ENCODE measurements at regions not wholly inside any gene's neighbourhood (a gene's known extent, or its start where the extent isn't known, plus 50 kb on each side); places are given as distances from the start of the nearest gene placed in this dataset.
"Not testable (repeated sequence)": the region's sequence is repeated elsewhere in the genome, so short reads cannot be mapped to it uniquely, and the experiment has no call there.

DNA sequence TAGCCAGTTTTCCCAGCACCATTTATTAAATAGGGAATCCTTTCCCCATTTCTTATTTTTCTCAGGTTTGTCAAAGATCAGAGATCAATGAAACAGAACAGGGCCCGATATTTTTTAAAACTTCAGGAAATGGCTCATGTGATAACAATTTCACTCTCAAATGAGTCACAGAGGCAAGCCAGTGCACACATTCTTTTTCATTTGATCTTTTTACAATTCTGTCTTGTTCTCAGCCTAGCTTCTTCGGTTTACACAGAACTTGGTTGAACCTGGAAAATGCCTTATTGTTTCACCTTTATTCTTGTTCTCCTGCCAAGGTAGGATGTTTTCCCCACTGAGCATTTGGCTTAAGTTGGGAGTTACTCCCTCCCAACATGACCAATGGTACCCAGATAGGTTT, 258.9 kb downstream of the COL12A1 start:
- FAIRE-seq = no peak

DNA sequence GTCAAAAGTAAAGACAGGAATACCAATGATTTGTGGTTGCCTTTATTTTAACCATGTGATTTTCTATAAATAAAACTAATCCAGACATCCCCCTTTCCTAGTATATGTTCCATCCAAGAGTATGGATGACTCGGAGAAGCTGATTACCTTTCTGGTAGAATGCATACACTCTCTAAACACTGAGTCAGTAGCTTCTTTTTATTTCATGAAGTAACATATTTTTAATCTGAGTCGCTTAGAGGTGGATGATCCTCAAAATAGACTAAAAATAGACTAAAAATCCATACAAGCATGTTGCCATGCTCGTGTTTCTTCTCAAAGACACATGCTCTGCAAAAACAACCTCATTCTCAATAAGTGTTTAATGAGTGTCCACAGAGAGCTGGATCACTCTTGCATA, 263.7 kb downstream of the COL12A1 start:
- FAIRE-seq = no peak

DNA sequence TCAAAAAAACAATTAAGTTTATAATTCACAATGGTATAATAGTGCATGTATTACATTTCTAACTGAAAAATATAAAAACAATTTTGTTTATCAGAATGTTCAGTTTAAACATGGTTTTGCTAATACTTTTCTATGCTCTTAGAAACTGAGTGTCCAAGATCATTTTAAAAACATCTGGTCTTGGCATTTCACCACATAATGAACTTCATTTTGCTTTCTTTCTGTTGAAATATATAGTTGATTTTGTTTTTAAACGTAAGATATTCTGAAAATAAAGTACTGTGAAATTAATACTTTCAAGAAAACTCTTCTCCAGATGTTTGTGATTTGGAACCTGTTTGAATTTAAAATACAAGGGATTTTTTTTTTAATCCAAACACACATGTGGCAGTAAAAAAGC, 264.4 kb downstream of the COL12A1 start:
- no peak for FAIRE-seq

DNA sequence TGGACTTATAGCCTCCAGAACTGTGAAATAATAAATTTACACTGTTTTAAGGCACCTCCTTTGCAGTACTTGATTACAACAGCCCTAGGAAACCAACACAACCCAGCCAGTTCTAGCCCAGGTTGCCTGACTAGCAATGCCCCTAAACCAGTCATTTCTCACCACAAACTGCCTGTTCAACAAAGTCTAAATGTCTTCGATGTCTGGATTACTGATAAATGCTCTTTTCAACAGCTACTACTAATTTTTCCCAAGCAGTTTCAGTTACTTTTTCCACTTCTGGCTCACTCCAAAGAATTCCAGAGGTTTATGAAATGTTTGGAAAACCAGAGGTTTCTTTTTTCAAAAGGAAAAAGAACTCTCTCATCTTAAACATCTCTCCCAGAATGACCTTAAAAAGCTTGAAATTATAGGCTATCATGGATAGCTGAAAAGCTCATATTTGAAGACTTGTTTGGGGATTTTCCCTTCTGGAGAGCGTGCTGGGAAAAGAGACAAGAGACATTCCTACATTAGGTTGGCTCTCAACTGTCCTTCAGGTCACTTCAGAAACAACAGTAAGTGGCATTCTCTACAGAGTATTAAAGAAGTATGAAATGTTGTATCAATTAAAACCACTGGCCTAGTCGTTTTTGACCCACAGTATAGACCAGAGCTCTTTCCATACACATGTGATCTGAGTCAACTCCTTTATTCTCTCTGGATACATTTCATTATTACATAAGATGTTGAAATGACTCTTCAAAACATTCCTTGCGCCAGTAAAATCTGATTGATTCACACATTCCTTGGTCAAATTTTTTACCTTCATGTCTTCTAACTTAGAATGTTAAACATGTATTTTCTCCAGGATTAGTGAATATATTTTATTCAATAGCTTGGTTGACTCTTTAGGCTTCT, 265.9 kb downstream of the COL12A1 start:
- FAIRE-seq = no peak

DNA sequence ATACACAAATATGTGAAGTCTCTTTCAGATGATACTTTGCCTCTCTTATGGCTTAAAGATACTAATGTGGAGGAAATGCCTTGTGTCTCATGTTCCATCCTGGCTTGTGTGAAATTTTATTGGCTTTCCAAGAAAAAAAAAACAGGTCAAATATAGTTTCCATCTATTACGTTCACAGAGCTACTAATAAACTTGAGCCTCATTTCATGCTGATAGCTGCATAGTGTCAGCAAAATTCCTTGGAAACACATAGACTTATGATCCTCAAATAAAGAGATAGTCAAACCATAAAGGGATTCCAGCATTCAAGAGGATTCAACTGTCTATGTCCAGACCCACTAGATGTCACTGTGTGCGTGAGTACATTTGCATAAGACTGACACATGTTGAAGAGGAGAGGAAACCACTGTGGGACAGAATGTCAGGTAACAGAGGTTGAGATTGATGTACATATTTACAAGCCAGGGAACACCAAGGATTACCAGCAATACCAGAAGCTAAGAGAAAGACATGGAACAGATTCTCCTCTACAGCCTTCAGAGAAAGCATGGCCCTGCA, 266.6 kb downstream of the COL12A1 start:
- no peak for FAIRE-seq

DNA sequence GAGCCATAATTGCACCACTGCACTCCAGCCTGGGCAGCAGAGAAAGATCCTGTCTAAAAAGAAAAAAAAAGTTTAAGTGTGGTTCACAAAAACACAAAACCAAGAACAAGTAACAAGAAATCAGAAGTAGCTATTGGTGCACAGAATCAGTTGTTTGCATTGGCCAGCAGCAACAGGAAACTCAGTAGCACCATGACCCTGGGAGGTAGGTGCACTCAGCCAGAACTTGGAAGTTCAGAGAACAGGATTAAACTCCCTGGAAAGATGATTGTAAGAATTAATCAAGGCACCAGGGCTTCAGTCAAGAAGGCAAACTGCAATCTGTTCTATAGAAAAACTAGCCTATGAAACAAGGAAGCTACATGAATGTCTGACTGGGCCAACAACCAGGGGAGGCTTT, 267.9 kb downstream of the COL12A1 start:
- FAIRE-seq = no peak

DNA sequence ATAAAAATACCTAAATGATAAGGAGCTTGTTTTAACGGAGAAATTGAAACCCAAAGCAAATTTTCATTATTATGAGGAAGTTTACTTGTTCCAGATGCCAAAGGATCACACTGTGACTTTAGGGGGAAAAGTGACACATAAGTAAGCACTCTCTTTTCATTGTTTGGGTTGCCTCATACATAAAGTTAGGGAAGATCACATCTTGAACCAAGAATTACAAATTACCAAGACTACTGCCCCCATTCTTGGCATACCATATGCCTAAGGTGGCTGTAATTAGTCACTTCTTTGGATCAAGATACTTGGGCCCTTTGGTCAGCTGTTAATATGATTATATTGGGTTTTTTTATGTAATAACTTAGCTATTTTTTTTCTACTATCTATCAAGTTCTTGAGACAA, 269.0 kb downstream of the COL12A1 start:
- no peak for FAIRE-seq

DNA sequence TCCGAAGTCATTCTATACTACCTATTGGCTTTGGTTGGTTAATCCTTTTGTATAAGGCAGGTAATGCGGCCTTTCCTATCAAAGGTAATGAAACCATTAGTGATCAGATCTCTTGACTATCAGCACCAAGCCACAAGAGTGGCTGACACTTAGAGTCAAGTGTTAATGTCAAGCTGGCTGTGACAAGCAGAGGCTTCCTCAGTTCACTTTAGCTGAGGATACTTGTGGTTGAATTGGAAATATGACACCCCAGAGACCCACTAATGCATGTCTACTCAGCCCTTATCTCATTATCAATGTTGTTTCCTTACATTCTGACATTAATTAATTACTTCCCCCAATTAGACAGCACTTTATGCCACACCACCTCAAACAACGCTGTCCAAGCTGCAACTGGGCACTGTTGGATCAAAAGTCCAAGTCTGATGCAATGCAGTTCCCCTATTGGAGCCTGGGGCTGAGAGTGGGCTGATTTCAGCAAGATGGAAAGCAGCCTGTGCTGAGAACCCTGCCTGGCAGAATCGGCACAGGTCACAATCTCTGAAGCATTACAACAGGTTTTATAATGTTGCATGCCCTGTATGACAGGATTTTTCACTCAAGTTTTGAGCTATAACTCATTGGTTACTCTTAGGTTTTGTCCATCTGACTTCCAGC, 273.5 kb downstream of the COL12A1 start:
- no peak for FAIRE-seq

DNA sequence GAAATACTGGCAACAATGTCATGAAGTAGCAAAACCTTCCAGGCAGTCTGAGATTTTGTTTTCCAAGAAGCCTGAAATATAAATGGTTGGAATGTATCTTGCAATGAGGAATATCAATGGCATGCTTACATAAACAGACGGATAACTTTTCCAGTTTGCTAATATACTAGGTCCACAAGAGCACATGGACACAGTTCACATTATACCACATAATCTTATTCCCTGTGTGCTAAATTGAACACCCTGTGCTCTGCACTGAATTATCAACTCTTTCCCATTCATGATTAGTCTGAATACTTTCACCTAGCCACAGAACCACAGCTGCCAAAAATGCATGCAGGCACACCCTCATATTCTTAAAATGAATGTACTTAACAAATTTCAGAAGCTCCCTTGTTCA, 274.3 kb downstream of the COL12A1 start:
- no peak for FAIRE-seq

DNA sequence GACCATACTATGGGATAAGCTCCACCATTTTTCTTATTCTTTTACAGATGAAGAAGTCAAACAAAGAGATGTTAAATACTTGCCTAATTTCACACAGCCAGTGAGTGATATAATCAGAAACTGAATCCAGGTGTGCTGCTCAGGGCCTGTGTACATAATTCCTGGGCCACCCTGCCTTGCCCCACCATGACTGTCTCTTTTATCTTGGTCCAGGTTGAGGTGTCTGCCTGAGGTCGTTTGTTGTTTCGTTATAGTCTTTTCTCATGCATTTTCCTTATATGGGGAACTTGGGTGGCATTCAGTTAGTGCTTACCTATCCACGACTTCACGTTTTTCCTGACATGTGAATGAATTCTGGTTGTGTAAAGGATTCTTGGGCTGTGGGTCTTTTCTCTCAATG, 277.6 kb downstream of the COL12A1 start:
- FAIRE-seq = no peak

DNA sequence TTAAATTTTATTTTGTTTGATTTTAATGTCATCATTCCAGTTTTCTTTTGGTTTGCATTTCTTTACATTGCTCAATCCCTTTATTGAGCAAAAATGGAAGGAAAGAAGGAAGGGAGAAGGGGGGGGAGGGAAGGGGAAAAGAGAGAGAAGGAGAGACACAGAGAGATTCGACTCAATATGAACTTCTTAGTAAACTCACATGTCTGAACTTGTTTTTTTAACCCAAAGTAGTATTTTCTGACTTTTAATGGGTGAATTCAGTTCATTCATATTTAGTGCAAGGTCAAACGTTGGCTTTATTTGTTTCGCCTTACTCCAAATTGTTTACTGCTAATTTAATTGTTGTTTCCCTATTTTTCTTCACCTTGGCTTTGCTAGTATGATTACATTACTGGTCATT, 278.6 kb downstream of the COL12A1 start:
- FAIRE-seq = no peak

DNA sequence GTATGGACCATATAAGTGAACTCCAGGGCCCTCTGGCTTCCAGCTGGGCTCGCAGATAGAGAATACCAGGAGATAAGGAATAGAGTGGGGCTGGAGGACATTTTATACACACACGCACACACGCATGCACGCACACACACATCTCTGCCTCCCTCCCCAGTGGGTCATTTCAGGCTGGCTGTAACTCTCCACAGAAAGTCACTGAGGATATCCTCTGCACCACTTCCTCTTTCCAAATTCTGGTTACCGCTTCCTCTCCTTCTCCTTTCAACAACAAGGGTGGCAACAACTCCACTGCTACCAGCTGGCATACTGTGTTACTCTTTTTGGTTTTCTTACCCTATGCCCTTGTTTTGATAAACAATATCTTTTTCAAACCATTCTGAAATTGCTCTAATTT, 280.2 kb downstream of the COL12A1 start:
- FAIRE-seq = no peak

DNA sequence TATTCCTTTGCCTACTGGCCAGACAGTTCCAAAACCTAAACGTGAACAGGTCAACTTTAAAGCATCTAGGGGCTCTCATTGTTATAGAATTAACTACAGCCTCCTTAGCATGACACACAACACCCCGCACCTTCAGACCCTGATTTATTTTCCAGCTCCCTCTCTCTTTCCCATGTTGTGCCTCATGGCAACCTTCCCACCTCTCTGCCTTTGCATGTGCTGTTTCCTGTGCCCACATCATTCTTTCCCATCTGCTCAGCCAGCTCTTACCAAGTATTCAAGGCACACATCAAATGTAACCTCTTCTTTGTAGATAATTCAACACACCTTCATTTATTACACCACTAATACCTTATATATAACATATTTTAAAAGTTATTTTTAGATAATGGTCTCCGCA, 291.0 kb downstream of the COL12A1 start:
- FAIRE-seq = no peak

DNA sequence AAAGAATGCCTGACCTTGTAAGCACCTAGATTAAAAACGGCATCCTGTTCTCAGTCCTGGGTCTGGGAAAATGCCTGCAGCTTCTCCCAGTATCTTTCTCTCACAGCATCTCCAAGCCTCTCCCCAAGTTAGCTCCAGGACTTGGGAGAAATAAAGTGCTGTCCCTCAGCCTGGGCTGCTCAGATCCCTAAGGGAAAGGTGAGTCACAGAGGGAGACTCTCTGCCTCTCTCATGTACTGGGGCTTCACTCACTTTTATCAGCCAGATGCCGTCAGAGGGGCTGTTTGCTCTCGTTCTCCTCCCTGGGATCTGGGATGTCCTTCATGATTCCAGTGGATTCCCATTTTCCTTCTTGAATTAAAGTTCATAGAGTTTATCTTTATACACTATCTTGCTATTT, 293.6 kb downstream of the COL12A1 start:
- no peak for FAIRE-seq

DNA sequence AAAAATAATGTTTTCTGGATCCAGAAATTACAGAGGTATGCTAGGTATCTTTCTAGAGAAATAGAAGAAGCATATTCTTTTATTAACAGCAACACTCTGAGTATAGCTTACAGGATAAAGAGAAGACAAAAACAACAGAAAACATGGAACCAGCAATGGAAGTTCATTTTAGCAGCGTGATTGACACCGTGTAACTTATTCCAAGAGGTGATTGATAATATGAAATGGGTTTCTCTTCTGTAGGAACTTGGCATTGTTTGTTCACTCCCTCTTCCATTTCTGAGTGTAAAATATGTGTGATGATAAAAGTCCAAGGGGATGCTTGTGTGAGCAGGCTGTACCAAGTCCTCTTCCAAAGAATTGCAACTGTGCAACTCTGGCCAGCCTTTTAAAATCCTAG, 303.0 kb downstream of the COL12A1 start:
- FAIRE-seq = no peak

DNA sequence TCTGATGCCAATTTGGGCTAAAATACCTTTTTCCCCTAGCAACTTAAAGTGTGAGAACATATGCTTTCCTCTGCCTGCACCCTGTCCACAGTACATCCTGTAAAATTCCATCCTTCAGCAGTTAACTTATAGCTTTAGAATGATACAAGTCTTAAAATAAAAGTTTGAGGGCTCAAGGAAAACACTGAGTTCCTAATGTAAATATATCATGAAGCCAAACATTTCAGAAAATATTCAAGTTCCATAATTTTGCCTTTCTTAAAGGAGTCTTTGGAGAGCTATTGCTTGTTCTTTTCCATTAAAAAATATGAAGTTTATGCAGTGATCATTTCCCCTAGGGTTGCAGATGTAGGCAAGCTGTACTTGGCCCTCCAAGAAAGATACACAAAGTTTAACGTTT, 303.8 kb downstream of the COL12A1 start:
- no peak for FAIRE-seq

DNA sequence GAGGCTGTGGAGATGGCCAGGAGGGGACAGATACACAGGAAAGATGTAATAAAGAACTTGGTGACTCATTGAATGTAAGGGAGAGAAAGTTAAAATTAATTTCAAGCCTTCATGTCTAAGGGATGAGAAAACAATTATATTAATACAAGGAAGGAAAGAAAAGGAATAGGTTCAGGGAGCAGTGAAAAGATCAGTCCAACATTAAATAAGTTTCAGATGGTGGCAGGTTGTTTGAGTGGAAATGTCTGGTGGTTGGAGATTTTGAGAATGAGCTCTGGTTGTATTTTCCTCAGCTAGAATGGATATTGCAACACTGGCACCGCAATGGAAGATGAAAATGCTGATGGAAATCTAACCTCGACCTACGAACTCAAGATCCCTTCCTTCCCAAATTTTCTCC, 304.3 kb downstream of the COL12A1 start:
- FAIRE-seq = no peak

DNA sequence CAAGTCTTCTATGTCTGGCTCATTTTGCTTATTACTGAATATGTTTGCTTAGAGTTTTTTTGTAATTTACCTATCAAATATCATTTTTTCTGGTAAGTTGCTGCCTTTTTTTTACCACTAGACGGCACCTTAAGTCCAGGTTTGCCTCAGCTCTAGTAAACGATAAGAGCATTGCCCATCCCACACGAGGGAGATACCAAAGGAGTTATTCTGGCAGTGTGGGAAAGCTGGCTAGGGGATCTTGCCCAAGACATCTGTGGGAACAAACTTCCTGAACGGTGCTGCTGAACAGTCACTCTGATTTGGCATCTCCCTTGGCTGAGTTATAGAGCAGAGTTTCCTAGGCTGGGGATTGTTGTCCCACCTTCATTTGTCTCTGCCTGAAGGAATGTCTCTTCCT, 306.4 kb downstream of the COL12A1 start:
- no peak for FAIRE-seq

DNA sequence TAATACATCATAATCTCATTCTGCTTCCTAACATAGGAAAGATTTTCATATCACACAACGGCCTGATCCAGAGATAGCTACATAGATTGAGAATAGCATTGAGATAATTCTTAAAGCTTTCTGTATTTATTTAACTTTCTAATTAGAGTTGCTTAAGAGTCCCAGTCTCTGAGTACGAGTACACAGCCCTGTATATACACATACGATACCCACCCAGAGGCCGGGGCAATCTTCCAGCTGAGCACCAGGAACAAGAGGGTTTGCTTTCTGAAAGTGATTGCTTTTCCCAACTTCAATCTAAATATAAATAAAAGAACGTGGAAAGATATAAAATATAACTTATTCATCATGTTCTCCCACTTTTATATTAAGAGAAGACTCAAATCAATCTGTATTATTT, 313.8 kb downstream of the COL12A1 start:
- FAIRE-seq = no peak

DNA sequence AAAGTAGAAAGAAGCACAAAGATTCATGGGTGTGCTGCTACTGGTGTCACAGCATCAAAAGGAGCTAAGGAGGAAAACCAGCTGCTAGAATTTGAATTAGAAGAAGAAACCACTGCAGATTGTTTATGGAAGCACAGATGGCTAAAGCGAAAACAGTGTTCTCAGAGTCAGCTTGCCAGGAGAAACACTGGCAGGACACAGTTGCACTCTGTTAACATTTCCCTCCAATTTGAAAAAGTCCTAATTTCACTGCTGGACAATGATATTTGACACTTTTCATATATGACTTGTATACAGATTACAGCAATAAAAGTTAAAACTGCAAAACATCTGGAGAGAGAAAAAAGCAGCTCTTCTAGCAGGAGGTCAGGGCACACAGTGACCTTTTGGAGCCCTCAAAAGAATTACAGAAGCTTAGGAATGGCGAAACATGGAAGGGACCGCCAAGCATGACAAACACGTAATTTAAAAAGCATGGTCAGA, 314.5 kb downstream of the COL12A1 start:
- FAIRE-seq = no peak

DNA sequence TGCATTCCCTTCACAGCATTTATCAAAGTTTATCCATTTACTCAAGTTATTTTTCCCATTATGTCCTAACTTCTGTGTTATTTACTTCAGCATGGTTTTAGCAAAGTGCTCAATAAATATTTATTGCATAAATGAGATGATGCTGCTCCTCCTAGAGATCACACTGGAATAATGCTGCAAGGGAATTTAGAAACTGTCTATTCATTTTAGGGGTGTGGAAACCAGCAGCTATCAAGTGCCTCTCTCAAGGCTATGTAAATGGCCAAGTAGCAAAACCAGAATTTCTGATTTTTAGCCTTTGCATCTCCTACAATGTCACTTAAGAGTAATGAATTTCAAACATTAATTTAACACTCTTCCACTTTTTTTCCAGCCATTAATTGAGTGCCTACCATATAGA, 316.2 kb downstream of the COL12A1 start:
- FAIRE-seq = no peak

DNA sequence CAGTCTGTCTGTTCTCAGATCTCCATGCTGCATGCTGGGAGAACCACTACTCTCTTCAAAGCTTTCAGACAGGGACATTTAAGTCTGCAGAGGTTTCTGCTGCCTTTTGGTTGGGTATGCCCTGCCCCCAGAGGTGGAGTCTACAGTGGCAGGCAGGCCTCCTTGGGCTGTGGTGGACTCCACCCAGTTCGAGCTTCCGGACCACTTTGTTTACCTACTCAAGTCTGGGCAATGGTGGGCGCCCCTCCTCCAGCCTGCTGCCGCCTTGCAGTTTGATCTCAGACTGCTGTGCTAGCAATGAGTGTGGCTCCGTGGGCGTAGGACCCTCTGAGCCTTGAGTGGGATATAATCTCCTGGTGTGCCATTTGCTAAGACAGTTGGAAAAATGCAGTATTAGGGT, 317.1 kb downstream of the COL12A1 start:
- FAIRE-seq = not testable (repeated sequence)

DNA sequence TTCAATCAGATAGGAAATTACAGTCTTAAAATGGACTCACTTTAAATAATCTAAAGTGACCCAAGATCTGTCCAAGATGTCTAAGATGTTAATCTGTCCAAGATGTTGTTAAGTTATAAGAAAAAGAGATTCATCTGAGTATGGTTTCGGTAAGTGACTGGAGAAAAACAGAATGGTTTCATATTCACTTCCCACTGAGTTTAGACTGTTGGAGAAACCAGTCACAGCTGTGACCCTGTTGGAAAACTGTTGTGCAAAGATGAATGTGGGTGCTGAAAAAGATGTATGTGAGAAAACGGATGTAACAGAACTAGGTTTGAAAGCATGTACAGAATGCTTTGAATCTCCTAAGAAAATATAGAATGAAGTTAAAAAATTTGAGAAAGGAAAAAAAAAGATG, 325.9 kb downstream of the COL12A1 start:
- FAIRE-seq = no peak

DNA sequence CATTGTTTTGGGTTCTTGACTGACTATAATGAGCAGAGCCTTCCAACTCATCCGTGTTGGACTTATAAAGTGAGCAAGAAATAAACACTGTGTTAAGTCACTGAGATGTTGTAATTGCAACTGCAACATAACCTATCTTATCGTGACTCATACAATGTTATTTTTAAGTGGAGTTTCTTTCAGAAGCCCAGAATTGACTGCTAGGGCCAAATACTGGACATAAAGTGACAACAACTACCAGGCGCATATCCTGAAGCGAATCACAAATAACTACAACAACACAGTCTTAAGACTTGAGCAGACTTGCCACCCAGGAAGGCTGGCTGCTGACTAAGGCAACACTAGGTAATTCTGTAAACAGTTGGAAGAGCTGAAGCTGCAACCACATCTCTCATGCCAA, 326.6 kb downstream of the COL12A1 start:
- FAIRE-seq = no peak
